Fibroblast of pulmonary artery (primary cell): ENCODE measurements at regions not wholly inside any gene's neighbourhood (a gene's known extent, or its start where the extent isn't known, plus 50 kb on each side); places are given as distances from the start of the nearest gene placed in this dataset.

ENCODE experiments used
- DNase-seq: peaks from one replicate; pipeline ENCODE4 v3.0.0-alpha.2; 2010; ENCODE audit warnings: low read depth
- H3K4me3 ChIP-seq: replicated peaks from 2 replicates; pipeline ENCODE4 v1.5.1; 2011; ENCODE audit warnings: low read depth, mild to moderate bottlenecking, control low read depth, low read length, moderate library complexity
- TF ChIP-seq, protein P1 (sequence below): IDR thresholded peaks from 2 replicates; pipeline ENCODE4 v1.5.1; 2011; ENCODE audit warnings: mild to moderate bottlenecking, control low read depth, low read length, inconsistent platforms; ENCODE audit errors: missing control alignments

DNA sequence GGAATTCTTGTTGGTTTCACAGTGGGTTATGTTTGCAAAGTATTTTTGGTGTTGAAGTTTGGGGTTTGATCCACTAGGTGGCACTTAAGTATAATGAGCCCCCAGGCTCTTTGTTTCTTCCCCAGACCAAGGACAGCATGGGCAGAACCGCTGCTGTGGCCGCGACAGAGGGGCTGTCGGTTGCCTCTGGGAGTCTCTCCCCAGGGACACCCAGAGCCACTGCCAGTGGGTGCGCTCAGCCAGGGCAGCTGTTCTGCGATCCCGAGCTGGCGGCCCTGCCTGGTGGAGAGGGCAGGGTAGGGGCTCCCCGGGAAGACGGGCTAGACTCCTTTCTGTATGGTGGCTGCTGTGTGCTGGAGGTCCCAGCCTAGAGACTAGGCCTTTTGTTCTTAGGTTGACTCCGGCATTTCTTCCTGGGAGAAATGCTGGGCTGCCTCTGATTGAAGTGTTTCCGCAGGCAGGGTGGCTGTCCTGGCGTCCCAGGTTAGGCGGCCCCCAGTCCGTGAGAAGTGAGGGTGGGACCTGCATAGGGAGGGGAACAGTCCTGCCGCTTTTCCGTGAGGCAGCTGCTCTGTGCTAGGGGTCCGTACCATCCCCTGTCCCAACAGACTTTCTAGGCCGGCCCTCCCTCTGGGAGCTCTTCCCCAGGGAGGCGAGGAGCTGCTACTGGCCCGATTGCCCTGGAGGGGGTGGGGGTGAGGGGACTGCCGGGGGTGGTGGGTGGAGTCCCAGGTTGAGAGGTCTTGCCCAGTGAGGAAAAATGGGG lies 253.1 kb upstream of the PELI2 start:
- H3K4me3 ChIP-seq: no peak overlapping the region
- TF ChIP-seq, protein P1, sequence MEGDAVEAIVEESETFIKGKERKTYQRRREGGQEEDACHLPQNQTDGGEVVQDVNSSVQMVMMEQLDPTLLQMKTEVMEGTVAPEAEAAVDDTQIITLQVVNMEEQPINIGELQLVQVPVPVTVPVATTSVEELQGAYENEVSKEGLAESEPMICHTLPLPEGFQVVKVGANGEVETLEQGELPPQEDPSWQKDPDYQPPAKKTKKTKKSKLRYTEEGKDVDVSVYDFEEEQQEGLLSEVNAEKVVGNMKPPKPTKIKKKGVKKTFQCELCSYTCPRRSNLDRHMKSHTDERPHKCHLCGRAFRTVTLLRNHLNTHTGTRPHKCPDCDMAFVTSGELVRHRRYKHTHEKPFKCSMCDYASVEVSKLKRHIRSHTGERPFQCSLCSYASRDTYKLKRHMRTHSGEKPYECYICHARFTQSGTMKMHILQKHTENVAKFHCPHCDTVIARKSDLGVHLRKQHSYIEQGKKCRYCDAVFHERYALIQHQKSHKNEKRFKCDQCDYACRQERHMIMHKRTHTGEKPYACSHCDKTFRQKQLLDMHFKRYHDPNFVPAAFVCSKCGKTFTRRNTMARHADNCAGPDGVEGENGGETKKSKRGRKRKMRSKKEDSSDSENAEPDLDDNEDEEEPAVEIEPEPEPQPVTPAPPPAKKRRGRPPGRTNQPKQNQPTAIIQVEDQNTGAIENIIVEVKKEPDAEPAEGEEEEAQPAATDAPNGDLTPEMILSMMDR: no peak
- DNase-seq: no peak

DNA sequence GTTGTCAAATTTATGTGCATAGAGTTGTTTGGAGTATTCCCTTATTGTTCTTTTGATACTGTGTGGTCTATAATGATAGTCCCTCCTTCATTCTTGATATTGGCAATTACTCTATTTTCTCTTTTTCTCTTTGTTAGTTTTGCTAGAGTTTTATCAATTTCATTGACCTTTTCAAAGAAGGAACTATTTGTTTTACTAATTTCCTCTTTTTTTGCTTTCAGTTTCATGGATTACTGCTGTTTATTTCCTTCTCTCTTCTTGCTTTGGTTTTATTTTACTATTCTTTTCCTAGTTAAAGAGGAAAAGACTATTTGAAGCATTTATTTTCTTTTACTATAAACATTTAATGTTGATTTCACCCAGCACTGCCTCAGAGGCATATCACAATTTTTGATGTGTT lies 250.9 kb upstream of the PELI2 start:
- TF ChIP-seq, protein P1: no peak
- H3K4me3 ChIP-seq: no peak overlapping the region
- no peak for DNase-seq

DNA sequence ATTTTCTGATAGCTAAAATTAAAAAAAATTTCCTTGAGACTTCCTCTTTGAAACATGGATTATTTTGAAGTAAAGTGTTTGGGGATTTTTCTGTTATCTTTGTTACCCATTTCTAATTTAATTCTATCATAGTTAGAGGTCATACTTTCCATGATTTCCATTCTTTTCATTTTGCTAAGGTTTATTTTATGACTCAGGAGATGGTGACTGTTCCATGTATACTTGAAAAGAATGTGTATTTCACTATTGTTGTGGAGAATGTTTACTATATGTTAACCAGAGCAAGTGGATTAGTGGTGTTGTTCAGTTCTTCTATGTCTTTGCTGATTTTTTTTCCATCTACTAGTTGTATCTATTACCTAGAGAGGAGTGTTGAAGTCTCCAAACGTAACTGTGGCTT lies 250.5 kb upstream of the PELI2 start:
- TF ChIP-seq, protein P1: no peak
- DNase-seq: no peak
- no peak overlapping the region for H3K4me3 ChIP-seq

DNA sequence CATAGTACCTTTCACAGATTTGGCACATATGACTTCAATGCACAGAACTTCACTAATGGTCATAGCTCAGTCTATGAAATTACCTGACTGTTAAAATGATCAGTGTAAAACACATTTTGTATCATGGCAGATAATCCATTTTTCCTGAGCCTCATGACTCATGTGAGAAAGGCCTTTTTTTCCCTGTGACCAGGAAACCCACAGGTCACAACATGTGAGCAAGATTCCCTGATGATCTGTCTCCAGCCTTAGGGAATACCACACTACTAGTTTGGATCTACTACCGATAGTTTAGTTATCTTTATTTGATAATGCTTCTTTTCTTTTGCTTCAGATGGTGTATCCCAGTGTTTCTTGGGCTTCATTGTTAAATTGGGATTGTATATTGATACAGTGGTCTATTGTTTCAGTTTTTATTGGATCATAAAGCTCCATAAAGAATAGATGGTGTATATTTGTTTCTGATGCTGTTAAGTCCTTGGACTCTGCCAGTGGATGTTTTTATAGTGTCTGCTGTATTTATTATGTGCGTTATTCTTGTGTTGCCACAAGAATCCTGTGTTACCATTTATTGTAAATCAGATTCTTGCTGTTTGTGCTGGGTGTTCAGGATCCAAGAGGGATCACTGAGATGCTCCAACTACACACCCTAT lies 248.7 kb upstream of the PELI2 start:
- DNase-seq: no peak
- TF ChIP-seq, protein P1: no peak
- H3K4me3 ChIP-seq: no peak overlapping the region

DNA sequence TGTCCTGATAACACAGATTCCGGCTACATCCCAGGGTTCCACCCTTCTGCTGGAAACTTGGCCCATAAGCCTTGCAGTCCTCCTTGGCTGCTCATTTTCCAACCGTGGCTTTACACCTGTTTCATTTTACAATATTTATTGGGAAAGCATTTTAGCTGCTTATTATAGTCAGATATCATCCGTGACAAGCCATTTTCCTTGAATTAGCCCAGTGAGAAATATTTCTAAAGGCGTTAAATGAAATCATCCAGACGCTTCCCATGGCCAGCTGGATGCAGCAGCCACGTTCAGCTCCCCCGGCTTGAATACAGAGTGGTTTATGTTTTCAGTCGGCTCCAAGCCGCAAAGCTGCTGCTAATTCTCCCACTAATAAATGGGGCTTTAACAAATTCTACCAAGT lies 245.0 kb upstream of the PELI2 start:
- TF ChIP-seq, protein P1: no peak
- no peak for DNase-seq
- H3K4me3 ChIP-seq: no peak overlapping the region

DNA sequence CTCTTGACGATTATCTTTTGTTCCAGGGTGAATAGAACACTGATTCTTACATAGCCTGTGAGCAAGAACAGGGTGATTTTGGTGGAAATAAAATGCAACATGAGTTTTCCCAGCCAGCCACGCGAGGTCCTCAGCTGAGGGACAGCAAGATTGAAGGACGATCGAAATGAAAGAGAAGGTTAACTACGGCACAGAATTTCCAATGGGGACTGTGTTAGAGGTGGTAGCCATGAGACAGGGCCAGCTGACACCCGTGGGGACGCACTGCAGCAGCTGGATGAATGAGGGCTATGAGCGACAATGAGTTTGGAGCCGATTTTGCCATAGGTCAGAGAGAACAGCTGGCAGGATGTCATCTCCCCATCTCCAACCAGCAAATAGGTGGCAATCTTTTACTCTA lies 243.4 kb upstream of the PELI2 start:
- TF ChIP-seq, protein P1: no peak
- no peak overlapping the region for H3K4me3 ChIP-seq

More for the DNA sequence above, 243.4 kb upstream of the PELI2 start:
- no peak for DNase-seq
